Pons (tissue), 1 donor: ENCODE measurements at regions not wholly inside any gene's neighbourhood (a gene's known extent, or its start where the extent isn't known, plus 50 kb on each side); places are given as distances from the start of the nearest gene placed in this dataset.

ENCODE experiments used
- DNase-seq: peaks from one replicate; pipeline ENCODE4 v3.0.0-alpha.2; 2016; ENCODE audit warnings: low spot score

- no peak for DNase-seq
Observed at GRCh38 chr3:117611211-117611610, 901.6 kb downstream of the TUSC7 start.

DNA sequence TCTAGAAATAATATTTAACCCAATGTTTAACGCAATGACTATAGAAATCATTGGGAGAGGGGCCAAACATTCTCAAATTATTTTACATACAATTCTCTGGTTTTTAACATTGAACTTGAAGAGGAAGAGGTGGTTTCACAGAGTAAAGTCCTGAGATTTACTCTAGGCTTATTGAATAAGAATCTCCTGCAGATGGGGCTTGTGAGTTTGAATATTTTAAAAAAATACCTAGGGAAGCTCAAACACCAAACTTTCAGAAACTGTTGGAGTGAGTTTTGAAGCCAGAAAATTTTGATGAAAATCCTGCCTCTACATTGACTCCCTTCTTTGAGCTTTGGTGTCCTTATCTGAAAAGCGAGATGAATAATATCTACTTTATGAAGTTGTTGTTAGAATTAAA lies 906.6 kb downstream of the TUSC7 start:
- no peak for DNase-seq

DNA sequence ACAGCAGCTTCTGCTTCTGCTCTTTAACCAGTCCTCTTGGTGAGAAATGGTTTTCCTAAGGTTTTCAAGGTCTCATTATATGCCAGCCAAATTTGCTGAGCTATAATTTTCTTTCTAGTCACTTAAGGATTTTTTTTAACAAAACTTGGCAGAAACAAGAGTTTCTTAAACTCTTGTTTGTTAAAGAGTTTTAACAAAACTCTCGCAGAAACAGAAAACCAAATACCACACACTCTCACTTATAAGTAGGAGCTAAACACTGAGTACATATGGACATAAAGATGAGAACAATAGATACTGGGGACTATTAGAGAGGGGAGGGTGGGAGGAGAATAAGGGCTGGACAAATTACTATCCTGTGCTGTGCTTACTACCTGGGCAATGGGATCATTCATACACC lies 908.3 kb downstream of the TUSC7 start:
- DNase-seq = no peak

GRCh38 chr3:117618462-117618861 lies 908.9 kb downstream of the TUSC7 start:
- no peak for DNase-seq

- DNase-seq = no peak
Observed at GRCh38 chr3:117619805-117620204, 910.2 kb downstream of the TUSC7 start.

GRCh38 chr3:117622171-117622841 lies 912.7 kb downstream of the TUSC7 start:
- no peak for DNase-seq

DNA sequence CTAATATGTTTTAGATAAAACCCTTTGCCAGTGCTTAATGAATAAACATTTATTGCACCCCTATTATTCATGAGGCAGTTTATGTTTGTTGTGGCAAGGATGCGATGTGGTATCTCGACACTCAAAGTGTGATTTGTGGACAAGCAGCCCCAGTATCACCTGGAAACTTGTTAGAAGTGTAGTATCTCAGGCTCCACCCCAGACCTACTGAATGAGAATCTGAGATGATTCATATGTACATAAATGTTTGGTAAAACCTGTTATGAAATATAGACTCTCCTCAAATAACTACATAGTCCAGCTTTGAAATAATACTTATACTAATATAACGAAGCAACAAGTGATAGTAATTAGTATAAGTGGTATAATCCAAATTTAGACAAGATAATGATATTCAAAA lies 914.8 kb downstream of the TUSC7 start:
- no peak for DNase-seq

- no peak for DNase-seq
Observed at GRCh38 chr3:117625174-117625573, 915.6 kb downstream of the TUSC7 start.

- no peak for DNase-seq
Observed at GRCh38 chr3:117626577-117626976, 917.0 kb downstream of the TUSC7 start.

- DNase-seq = peak; percentile 56
Observed at GRCh38 chr3:117628823-117629291, 919.3 kb downstream of the TUSC7 start.

GRCh38 chr3:117629505-117629904 lies 919.9 kb downstream of the TUSC7 start:
- no peak for DNase-seq

- no peak for DNase-seq
Observed at GRCh38 chr3:117630469-117630868, 920.9 kb downstream of the TUSC7 start.

DNA sequence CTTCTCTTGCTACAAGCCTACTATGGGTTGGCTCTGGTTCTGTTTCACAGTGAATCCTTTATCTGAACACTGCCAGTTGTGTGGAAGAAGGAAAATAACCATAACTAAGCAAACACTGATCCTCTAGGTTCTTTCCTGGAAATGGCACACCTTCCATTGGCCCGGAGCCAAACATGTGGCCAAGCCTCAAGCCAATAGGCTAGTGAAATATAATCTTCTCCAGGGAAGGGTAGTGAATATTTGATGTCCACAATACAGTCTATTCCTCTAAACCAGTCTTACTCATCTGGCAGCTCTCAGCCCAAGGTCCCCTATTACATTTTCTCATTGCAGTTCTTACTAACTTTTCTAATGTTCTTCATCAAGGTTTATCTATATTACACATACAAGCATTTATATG lies 921.3 kb downstream of the TUSC7 start:
- no peak for DNase-seq

DNA sequence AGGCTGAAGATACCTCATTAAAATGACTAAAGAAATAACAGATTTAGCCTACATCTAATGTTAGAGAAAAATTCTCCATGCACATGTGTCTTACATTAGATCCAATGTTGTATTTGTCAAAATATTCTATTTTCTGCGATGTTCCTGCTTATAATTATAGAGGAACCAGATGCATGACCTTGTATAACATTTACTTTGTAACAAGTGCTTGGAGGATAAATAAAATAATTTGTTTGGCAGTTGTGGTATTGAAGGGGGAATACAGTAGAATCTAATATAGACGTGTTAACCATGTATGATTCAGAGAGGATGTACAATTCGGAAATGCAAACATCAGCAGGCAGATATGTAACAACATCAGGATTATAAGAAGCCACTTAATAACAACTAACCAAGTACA lies 922.2 kb downstream of the TUSC7 start:
- no peak for DNase-seq

DNA sequence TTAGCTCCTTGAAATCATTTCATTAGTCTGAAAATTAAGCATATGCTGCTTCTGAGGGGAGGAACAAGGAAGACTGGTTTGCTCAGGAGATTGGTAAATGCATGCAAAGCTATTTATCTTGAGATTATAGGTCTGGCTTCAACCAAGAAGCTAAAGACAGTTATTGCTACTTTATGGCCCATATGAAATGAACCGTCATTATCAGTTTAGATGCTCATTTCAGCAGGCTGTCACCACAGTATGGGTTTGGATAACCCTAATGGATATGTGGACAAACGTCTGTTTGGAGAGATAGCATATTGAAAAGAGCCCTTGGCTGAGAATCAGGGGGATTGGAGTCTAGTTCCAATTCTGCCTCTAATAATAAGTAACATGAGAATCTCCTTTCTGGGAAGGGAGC lies 922.6 kb downstream of the TUSC7 start:
- DNase-seq = no peak

- no peak for DNase-seq
Observed at GRCh38 chr3:117633207-117633606, 923.6 kb downstream of the TUSC7 start.

- no peak for DNase-seq
Observed at GRCh38 chr3:117637666-117638065, 928.1 kb downstream of the TUSC7 start.

DNA sequence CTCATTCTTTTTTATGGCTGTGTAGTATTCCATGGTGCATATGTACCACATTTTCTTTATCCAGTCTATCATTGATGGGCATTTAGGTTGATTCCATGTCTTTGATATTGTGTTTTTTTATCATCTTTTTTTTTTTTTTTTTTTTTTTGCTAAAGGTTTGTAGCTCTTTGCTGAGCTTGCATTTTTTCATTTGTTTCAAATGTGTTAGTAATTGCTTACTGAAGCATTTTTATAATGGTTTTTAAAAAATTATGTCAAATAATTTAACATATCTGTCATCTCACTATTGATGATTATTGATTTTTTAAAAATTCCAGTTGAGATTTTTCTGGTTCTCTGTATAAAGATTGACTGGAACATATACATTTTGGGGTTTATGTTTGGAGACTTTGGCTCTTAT lies 934.6 kb downstream of the TUSC7 start:
- DNase-seq = no peak

DNA sequence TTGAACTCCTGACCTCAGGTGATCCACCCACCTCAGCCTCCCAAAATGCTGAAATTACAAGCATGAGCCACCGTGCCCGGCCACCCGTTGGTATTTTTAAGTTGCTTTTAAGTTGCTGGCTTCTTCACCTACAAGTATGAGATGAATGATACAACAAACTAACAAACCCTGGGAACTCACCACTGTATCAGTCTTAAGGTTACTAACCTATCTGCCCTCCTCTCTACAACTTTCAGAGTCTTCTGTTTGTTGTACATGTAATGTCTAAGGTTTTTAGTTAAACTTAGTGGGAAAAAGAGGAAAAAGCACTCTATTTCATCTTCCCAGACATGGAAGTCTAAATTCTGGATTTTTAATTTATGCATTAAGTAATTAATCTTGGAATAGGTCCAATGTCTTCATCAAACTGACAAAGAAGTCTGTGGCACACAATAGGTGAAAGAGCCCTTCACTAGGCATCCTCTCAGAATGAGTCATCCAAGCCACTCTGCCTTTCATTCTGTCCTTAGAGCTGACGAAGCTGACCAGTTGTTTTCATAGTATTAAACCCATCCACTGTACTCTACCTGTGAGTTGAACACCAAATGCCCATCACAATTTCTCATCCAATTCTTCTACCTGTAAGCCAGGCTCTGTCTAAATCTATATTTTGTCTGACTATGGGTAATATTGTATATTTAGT lies 936.1 kb downstream of the TUSC7 start:
- DNase-seq = no peak

DNA sequence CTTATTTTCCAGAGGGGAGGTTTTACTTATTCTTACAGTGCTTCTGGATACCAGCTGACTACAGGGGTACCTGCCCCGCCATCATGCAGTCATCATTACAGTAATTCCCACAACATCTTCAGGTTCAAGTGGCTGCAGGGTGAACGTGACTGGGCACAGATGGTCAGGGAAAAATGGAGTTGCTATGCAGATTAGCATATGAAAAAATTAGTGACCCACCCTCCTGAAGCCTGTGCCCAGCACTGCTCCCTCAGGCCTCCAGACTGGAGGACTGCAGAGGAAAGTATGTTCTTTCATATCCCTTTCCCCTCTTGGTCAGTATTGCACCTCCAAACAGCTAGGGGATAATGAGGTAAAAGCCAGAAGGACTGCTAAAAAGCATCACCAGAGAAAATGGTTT lies 937.9 kb downstream of the TUSC7 start:
- DNase-seq = no peak

GRCh38 chr3:117651246-117651645 lies 941.7 kb downstream of the TUSC7 start:
- DNase-seq = no peak

DNA sequence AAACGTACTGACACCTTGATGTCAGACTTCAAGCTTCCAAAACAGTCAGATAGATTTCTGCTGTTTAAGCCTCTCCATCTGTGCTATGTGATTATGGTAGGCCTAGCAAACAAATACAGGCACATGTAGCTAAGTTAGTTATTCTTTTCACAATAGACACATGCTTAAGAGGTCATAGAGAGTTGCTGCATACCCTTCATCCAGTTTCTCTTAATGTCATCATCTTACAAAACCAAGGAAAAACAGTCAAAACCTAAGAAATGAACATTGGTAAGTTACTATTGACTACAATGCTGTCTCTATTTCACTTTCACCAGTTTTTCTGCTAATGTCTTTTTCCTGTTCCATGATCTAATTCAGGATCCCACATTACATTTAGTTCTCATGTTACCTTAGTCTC lies 946.8 kb downstream of the TUSC7 start:
- no peak for DNase-seq

GRCh38 chr3:117657278-117657677 lies 947.7 kb downstream of the TUSC7 start:
- DNase-seq = no peak
